Astrocyte of the cerebellum (primary cell): ENCODE measurements at regions not wholly inside any gene's neighbourhood (a gene's known extent, or its start where the extent isn't known, plus 50 kb on each side); places are given as distances from the start of the nearest gene placed in this dataset.

ENCODE experiments used
- DNase-seq: peaks from one replicate; pipeline ENCODE4 v3.0.0-alpha.2; 2011; ENCODE audit warnings: low read depth
- H3K4me3 ChIP-seq: 2 replicates; pipeline ENCODE4 v1.5.1; 2011; ENCODE audit warnings: mild to moderate bottlenecking, low read depth, low read length, moderate library complexity
- CTCF ChIP-seq: IDR thresholded peaks from 2 replicates; pipeline ENCODE4 v1.5.1; 2012; ENCODE audit warnings: low read length, low read depth, moderate library complexity, mild to moderate bottlenecking; ENCODE audit errors: missing control alignments
- in situ Hi-C: cut with HindIII; loops from 2 replicates; pipeline ENCODE4 v1.10.0; 2017; ENCODE audit warnings: low sequenced_read_pairs

DNA sequence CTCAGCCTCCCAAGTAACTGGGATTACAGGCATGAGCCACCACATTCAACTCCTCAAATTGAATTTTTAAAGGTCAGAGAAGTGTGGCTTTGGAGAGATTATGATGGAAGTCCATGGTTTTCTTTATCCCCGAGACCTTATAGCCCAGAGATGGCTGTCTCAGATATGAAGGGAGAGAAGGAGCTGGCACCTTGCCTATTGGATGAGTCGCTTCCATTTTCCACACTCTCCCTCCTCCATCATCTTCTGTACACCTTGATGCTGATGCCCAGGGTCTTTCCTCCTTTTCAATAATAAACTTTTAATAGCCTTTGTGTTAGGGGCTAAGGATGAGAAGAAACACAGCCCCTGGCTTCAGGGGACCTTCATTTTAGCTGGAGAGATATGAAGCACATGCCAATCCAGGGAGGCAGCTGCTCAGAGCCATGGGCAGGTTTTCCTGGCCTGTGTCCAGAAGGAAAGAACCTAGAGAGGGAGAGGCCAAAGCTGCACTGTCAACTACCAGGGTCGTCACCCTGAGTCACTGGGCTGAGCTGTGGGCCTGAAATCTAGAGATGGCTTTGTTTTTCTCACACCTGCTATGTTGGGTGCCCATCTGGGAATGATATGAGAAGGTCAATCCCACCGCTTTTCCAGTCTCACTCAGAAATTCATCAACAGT is 146.0 kb upstream of the SERTAD2 start:
- no peak overlapping the region for H3K4me3 ChIP-seq
- in situ Hi-C loops, result loop anchor here (5.0 kb wide), 1 partner anchor 37 kb away; no protein-coding TSS in a partner anchor
- TF ChIP-seq CTCF, result no peak
- no peak for DNase-seq

DNA sequence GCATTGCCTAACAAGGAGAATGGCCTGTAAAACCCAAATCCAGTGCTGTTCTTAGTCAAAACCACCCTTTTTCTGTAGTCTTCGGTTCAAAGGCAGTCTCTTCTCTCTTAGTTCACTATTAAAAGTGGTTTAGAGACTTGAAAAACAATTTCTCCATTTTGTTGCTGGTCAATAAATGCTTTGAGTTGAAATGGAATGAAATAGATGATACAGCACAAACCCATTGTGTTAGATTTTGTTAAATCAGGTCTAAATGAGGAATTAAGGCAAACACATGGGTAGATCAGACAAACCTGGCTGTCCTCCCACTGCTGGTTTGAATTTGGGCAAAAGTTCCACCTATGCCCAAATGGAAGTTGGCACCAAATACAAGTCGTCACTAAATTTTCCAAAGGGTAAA is 150.1 kb upstream of the SERTAD2 start:
- in situ Hi-C loops, result no loop called here
- TF ChIP-seq CTCF, result no peak
- no peak for DNase-seq
- H3K4me3 ChIP-seq, result no peak overlapping the region

GRCh38 chr2:64804651-64805050 is 150.9 kb upstream of the SERTAD2 start:
- TF ChIP-seq CTCF, result no peak
- no peak overlapping the region for H3K4me3 ChIP-seq
- in situ Hi-C loops, result no loop called here
- no peak for DNase-seq

- in situ Hi-C loops, result no loop called here
- no peak for TF ChIP-seq CTCF
- no peak overlapping the region for H3K4me3 ChIP-seq
- peak; percentile 90 for DNase-seq
Observed at GRCh38 chr2:64807417-64807816, 153.7 kb upstream of the SERTAD2 start.

GRCh38 chr2:64808092-64808491 is 154.4 kb upstream of the SERTAD2 start:
- in situ Hi-C loops, result no loop called here
- DNase-seq, result no peak
- H3K4me3 ChIP-seq, result no peak overlapping the region
- TF ChIP-seq CTCF, result no peak

DNA sequence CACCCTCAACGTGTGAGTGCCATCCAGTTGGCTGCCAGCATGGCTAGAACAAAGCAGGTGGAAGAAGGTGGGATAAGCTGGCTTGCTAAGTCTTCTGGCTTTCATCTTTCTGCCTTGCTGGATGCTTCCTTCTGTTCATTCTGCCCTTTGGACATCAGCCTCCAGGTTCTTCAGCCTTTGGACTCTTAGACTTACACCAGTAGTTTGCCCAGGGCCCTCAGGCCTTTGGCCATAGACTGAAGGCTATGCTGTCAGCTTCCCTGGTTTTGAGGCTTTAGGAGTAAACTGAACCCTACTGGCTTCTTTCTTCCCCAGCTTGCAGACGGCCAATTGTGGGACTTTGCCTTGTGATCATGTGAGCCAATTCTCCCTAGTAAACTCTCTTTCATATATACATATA is 155.0 kb upstream of the SERTAD2 start:
- DNase-seq, result no peak
- no peak overlapping the region for H3K4me3 ChIP-seq
- in situ Hi-C loops, result no loop called here
- no peak for TF ChIP-seq CTCF

DNA sequence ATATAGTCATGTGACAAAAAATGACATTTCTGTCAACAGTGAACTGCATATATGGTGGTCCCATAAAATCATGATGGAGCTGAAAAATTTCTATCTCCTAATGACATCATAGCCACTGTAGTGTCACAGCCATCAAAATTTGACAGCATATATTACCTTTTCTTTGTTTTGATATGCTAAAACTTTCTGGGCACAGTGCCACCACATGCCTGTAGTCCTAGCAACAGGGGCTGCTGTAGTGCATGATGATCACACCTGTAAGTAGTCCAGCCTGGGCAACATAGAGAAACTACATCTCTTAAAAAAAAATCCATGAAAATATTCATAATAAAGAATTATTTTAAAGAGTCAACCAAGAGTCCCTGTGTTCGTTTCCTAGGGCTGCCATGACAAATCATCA is 155.5 kb upstream of the SERTAD2 start:
- TF ChIP-seq CTCF, result no peak
- no peak overlapping the region for H3K4me3 ChIP-seq
- in situ Hi-C loops, result no loop called here
- DNase-seq, result no peak
